ENCODE measurements at regions not wholly inside any gene's neighbourhood (a gene's known extent, or its start where the extent isn't known, plus 50 kb on each side); places are given as distances from the start of the nearest gene placed in this dataset.

DNA sequence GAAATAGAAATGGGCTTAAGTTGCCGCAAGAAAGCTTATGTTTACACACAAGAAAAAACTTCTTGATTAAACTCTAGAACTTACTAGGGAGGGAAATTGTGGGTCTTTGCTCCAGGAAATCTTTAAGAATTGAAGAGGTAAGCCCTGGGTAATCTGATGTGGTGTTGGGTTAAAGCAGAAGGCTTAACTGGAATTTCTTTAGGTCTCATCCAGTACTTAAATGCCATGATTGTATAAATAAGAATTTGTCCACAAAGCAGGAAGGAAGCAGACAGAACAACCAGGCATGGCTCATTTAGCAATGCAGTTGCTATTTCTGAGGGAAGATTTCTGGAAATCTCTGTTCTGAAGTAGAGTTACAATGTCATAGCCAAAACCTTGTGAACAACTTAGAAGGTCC, 360.4 kb downstream of the KLF5 start:
- H3K4me1 ChIP-seq (ENCODE audit: control insufficient read depth in 1 of 2, insufficient read depth in 2 of 2, low read length in 2 of 2) = no peaks in the 10 kb centered on the region
- H3K27ac ChIP-seq (ENCODE audit: low read depth in 1 of 2, low read length in 2 of 2) = no peak overlapping the region
- no peak overlapping the region for H3K4me2 ChIP-seq (replicated peaks; ENCODE audit: extremely low read depth, low read length, poor library complexity, severe bottlenecking)
- no peaks in the 10 kb centered on the region for H3K36me3 Mint-ChIP-seq
- H3K4me1 Mint-ChIP-seq = no peaks in the 10 kb centered on the region
- intact Hi-C loops (cut with micrococcal nuclease) = no loop called here
- H3K9ac ChIP-seq (ENCODE audit: insufficient read depth, low read length, poor library complexity, severe bottlenecking) = no peak overlapping the region
- no peaks in the 10 kb centered on the region for H3K27me3 Mint-ChIP-seq (ENCODE audit: low read depth in 3 of 3)
- no CpG with 5 or more reads among the region's 1 CpG for WGBS (ENCODE audit: insufficient coverage)
- TF ChIP-seq, protein P1, sequence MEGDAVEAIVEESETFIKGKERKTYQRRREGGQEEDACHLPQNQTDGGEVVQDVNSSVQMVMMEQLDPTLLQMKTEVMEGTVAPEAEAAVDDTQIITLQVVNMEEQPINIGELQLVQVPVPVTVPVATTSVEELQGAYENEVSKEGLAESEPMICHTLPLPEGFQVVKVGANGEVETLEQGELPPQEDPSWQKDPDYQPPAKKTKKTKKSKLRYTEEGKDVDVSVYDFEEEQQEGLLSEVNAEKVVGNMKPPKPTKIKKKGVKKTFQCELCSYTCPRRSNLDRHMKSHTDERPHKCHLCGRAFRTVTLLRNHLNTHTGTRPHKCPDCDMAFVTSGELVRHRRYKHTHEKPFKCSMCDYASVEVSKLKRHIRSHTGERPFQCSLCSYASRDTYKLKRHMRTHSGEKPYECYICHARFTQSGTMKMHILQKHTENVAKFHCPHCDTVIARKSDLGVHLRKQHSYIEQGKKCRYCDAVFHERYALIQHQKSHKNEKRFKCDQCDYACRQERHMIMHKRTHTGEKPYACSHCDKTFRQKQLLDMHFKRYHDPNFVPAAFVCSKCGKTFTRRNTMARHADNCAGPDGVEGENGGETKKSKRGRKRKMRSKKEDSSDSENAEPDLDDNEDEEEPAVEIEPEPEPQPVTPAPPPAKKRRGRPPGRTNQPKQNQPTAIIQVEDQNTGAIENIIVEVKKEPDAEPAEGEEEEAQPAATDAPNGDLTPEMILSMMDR (IDR thresholded peaks at IDR 0.05) = no peak
- no peaks in the 10 kb centered on the region for H3K79me2 ChIP-seq (ENCODE audit: insufficient read depth, low read length)
- peaks cover 0 to 2% (median 0%) of the 10 kb centered on the region in 7 donors for H3K9me3 Mint-ChIP-seq
- no peaks in the 10 kb centered on the region for H3K9me3 ChIP-seq (replicated peaks in 1 of 2; ENCODE audit: control insufficient read depth in 1 of 2, insufficient read depth in 1 of 2, low read length in 2 of 2)
- no peak overlapping the region for H3K27ac Mint-ChIP-seq
- no peaks in the 10 kb centered on the region for H4K20me1 ChIP-seq (ENCODE audit: insufficient read depth, low read length)
- no peak overlapping the region for H2AFZ ChIP-seq (ENCODE audit: insufficient read depth, low read depth, low read length, poor library complexity, severe bottlenecking)
- H3K4me3 Mint-ChIP-seq = no peak overlapping the region
- no peak for DNase-seq
- no peak overlapping the region for H3K4me3 ChIP-seq (replicated peaks in 1 of 3; ENCODE audit: low read depth in 2 of 3, low read length in 3 of 3)
- no peaks in the 10 kb centered on the region for H3K27me3 ChIP-seq (ENCODE audit: control insufficient read depth in 2 of 2, insufficient read depth in 2 of 2, low read length in 2 of 2)
- no peaks in the 10 kb centered on the region for H3K36me3 ChIP-seq (replicated peaks in 1 of 2; ENCODE audit: control insufficient read depth in 1 of 2, insufficient read depth in 2 of 2, low read length in 2 of 2)

DNA sequence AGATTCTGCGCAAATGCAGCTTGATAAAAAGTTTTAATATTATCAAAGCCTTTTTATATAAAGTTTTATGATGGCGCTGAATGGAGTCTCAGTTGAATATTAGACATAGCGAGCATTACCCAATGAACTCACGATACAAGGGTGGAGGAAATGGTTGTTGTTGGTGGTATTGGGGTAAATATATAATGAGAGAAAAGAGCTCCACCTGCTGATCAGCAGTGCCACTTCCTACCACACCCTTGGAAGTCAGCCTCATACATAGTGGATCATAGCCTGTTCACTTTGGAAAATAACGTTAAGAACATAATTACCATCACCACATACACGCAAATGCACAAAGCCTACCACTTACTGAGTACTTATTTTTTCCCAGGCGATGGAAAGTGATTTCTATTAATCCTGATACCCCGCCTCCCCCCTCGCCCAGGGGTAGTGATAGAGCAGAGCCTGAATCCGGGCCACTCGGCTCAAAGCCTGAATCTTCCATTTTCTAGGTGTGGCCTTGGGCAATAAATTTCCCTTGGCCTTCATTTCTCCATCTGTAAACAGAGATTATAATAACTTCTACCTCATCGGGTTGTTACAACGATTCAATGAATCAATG, 358.3 kb downstream of the KLF5 start:
- 100% methylated on average over 3 of the region's 13 CpGs for WGBS (ENCODE audit: insufficient coverage)
- no peaks in the 10 kb centered on the region for H3K27me3 Mint-ChIP-seq (ENCODE audit: low read depth in 3 of 3)
- no peaks in the 10 kb centered on the region for H3K79me2 ChIP-seq (ENCODE audit: insufficient read depth, low read length)
- H3K27ac ChIP-seq (ENCODE audit: low read depth in 1 of 2, low read length in 2 of 2) = no peak overlapping the region
- no peaks in the 10 kb centered on the region for H3K9me3 Mint-ChIP-seq
- H3K4me1 Mint-ChIP-seq = no peaks in the 10 kb centered on the region
- no peak overlapping the region for H3K4me3 Mint-ChIP-seq
- no peak overlapping the region for H3K9ac ChIP-seq (ENCODE audit: insufficient read depth, low read length, poor library complexity, severe bottlenecking)
- no peak overlapping the region for H2AFZ ChIP-seq (ENCODE audit: insufficient read depth, low read depth, low read length, poor library complexity, severe bottlenecking)
- no peaks in the 10 kb centered on the region for H3K27me3 ChIP-seq (ENCODE audit: control insufficient read depth in 2 of 2, insufficient read depth in 2 of 2, low read length in 2 of 2)
- no peak overlapping the region for H3K4me2 ChIP-seq (replicated peaks; ENCODE audit: extremely low read depth, low read length, poor library complexity, severe bottlenecking)
- TF ChIP-seq, protein P1 (IDR thresholded peaks at IDR 0.05) = no peak
- intact Hi-C loops (cut with micrococcal nuclease) = no loop called here
- DNase-seq = no peak
- no peaks in the 10 kb centered on the region for H3K9me3 ChIP-seq (replicated peaks in 1 of 2; ENCODE audit: control insufficient read depth in 1 of 2, insufficient read depth in 1 of 2, low read length in 2 of 2)
- H3K36me3 ChIP-seq (replicated peaks in 1 of 2; ENCODE audit: control insufficient read depth in 1 of 2, insufficient read depth in 2 of 2, low read length in 2 of 2) = no peaks in the 10 kb centered on the region
- H3K4me3 ChIP-seq (replicated peaks in 1 of 3; ENCODE audit: low read depth in 2 of 3, low read length in 3 of 3) = no peak overlapping the region
- no peaks in the 10 kb centered on the region for H4K20me1 ChIP-seq (ENCODE audit: insufficient read depth, low read length)
- no peaks in the 10 kb centered on the region for H3K4me1 ChIP-seq (ENCODE audit: control insufficient read depth in 1 of 2, insufficient read depth in 2 of 2, low read length in 2 of 2)
- no peaks in the 10 kb centered on the region for H3K36me3 Mint-ChIP-seq
- H3K27ac Mint-ChIP-seq = no peak overlapping the region

Data from CD14-positive monocyte (primary cell).